Upper lobe of left lung (tissue), 4 donors: ENCODE measurements at regions not wholly inside any gene's neighbourhood (a gene's known extent, or its start where the extent isn't known, plus 50 kb on each side); places are given as distances from the start of the nearest gene placed in this dataset.

Experiments
- CTCF ChIP-seq, 6 experiments: fragments of 450-650 bp in 4 of 6; fragments of 200-600 bp in 2 of 6; sonication (generic) in 2 of 6; IDR thresholded peaks; one replicate each; pipeline ENCODE4 v1.5.1; 2016 to 2019; ENCODE audit warnings: antibody characterized with exemption in 6 of 6
- POLR2A ChIP-seq, 4 donors: fragments of 450-650 bp; IDR thresholded peaks; one replicate each; pipeline ENCODE4 v1.5.1; 2016 to 2017; ENCODE audit warnings: antibody characterized with exemption in 4 of 4, mild to moderate bottlenecking in 2 of 4
- POLR2AphosphoS5 ChIP-seq, 2 donors: sonication (generic); formaldehyde crosslinking; IDR thresholded peaks; one replicate each; pipeline ENCODE4 v1.5.1; 2017; ENCODE audit warnings: antibody characterized with exemption in 2 of 2

- TF ChIP-seq CTCF (IDR thresholded peaks at IDR 0.05), result no peak
- TF ChIP-seq POLR2AphosphoS5 (IDR thresholded peaks at IDR 0.05), result no peak
- no peak for TF ChIP-seq POLR2A (IDR thresholded peaks at IDR 0.05)
Measured at GRCh38 chr7:25311346-25311745, 83.1 kb upstream of the NPVF start.
